ENCODE measurements at regions not wholly inside any gene's neighbourhood (a gene's known extent, or its start where the extent isn't known, plus 50 kb on each side); places are given as distances from the start of the nearest gene placed in this dataset.

DNA sequence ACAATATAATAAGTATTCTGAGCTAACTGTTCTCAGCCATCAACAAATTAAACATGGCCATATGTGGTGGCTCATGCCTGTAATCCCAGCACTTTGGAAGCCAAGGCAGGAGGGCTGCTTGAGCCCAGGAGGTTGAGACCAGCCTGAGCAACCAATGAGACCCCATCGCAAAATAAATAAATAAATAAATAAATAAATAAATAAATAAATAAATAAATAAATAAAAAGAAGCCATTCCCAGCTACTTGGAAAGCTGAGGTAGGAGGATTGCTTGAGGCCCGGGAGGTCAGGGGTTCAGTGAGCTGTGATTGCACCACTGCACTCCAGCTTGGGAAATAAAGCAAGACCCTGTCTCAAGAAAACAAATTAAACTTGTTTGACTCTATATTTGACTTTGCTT lies 1256.4 kb downstream of the EFNA5 start:
- H3K9me3 Mint-ChIP-seq = no peaks in the 10 kb centered on the region
- TF ChIP-seq, protein P1, sequence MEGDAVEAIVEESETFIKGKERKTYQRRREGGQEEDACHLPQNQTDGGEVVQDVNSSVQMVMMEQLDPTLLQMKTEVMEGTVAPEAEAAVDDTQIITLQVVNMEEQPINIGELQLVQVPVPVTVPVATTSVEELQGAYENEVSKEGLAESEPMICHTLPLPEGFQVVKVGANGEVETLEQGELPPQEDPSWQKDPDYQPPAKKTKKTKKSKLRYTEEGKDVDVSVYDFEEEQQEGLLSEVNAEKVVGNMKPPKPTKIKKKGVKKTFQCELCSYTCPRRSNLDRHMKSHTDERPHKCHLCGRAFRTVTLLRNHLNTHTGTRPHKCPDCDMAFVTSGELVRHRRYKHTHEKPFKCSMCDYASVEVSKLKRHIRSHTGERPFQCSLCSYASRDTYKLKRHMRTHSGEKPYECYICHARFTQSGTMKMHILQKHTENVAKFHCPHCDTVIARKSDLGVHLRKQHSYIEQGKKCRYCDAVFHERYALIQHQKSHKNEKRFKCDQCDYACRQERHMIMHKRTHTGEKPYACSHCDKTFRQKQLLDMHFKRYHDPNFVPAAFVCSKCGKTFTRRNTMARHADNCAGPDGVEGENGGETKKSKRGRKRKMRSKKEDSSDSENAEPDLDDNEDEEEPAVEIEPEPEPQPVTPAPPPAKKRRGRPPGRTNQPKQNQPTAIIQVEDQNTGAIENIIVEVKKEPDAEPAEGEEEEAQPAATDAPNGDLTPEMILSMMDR (conservative IDR thresholded peaks at IDR 0.05) = no peak
- H3K27me3 Mint-ChIP-seq (ENCODE audit: insufficient read depth) = no peaks in the 10 kb centered on the region
- H3K9ac ChIP-seq (ENCODE audit: extremely low read depth, low read length, poor library complexity, severe bottlenecking) = no peak overlapping the region
- no peaks in the 10 kb centered on the region for H3K36me3 Mint-ChIP-seq (ENCODE audit: low read depth)
- H3K4me1 Mint-ChIP-seq = no peaks in the 10 kb centered on the region
- no peak overlapping the region for H3K4me3 ChIP-seq (ENCODE audit: low read length)
- no peaks in the 10 kb centered on the region for H3K36me3 ChIP-seq (ENCODE audit: control insufficient read depth, insufficient read depth, low read length)
- H3K27ac Mint-ChIP-seq = no peak overlapping the region
- H3K27me3 ChIP-seq (ENCODE audit: control insufficient read depth, insufficient read depth, low read length, poor library complexity, severe bottlenecking) = no peaks in the 10 kb centered on the region
- no peaks in the 10 kb centered on the region for H3K4me1 ChIP-seq (ENCODE audit: control insufficient read depth, insufficient read depth, low read length)
- WGBS, 2 experiments (ENCODE audit: insufficient coverage in 1 of 2, insufficient read length in 1 of 2) = 80 to 93% methylated on average over 1 of the region's 2 CpGs
- no peak for DNase-seq
- no peak overlapping the region for H3K27ac ChIP-seq (ENCODE audit: low read depth, low read length)
- no peaks in the 10 kb centered on the region for H3K9me3 ChIP-seq (ENCODE audit: control insufficient read depth, low read length)
- no peak overlapping the region for H3K4me3 Mint-ChIP-seq

DNA sequence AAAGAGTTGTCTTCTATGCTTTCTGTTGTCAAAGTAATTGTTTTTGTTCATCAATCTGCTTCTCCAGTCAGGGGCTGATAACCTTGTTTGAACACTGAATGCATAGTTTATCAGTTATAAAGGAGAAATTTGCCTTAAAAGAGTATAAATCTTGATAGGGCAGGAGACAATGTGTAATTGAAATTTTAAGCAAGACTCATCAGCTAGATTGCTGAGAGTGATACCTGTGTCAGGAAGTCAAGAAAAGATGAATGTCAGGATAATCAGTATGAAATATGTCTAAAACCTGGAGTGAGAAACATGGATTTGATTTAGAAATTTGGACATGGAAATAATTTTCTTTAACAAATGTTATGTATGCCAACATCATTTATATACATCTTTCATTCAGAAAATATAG lies 1258.1 kb downstream of the EFNA5 start:
- Histone ChIP-seq H3K9ac (ENCODE audit: extremely low read depth, low read length, poor library complexity, severe bottlenecking) (no peak overlapping the region), H3K9me3 (ENCODE audit: control insufficient read depth, low read length) (no peaks in the 10 kb centered on the region), H3K4me3 (ENCODE audit: low read length) (no peak overlapping the region), H3K27ac (ENCODE audit: low read depth, low read length) (no peak overlapping the region), H3K36me3 (ENCODE audit: control insufficient read depth, insufficient read depth, low read length) (no peaks in the 10 kb centered on the region), H3K27me3 (ENCODE audit: control insufficient read depth, insufficient read depth, low read length, poor library complexity, severe bottlenecking) (no peaks in the 10 kb centered on the region), H3K4me1 (ENCODE audit: control insufficient read depth, insufficient read depth, low read length) (no peaks in the 10 kb centered on the region)
- H3K4me1 Mint-ChIP-seq = no peaks in the 10 kb centered on the region
- H3K36me3 Mint-ChIP-seq (ENCODE audit: low read depth) = no peaks in the 10 kb centered on the region
- H3K9me3 Mint-ChIP-seq = no peaks in the 10 kb centered on the region
- no peaks in the 10 kb centered on the region for H3K27me3 Mint-ChIP-seq (ENCODE audit: insufficient read depth)
- no peak overlapping the region for H3K27ac Mint-ChIP-seq
- H3K4me3 Mint-ChIP-seq = no peak overlapping the region
- TF ChIP-seq, protein P1 (conservative IDR thresholded peaks at IDR 0.05) = no peak
- DNase-seq = no peak

DNA sequence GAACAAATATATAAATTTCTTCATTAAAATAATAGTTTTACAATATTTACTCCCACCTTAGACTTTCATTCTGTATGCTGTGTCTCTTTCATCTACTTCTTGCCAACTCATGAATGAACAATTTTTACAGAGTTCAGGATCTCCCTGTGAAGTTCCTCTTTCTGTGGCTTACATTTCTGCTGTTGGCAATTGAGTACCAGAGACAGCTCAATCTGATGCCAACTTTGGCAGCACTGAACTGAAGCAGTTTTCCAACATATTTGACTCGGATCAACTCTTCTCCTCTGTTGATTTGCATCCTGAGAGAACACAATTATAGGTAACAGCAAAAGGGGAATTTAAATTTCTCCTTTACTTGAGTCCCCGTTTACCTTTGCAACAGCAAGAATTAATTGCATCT lies 1262.2 kb downstream of the EFNA5 start:
- Histone ChIP-seq H3K4me3 (ENCODE audit: low read length) (no peak overlapping the region), H3K27me3 (ENCODE audit: control insufficient read depth, insufficient read depth, low read length, poor library complexity, severe bottlenecking) (no peaks in the 10 kb centered on the region), H3K4me1 (ENCODE audit: control insufficient read depth, insufficient read depth, low read length) (no peaks in the 10 kb centered on the region), H3K27ac (ENCODE audit: low read depth, low read length) (no peak overlapping the region), H3K36me3 (ENCODE audit: control insufficient read depth, insufficient read depth, low read length) (no peaks in the 10 kb centered on the region), H3K9me3 (ENCODE audit: control insufficient read depth, low read length) (no peaks in the 10 kb centered on the region), H3K9ac (ENCODE audit: extremely low read depth, low read length, poor library complexity, severe bottlenecking) (no peak overlapping the region)
- TF ChIP-seq, protein P1 (conservative IDR thresholded peaks at IDR 0.05) = no peak
- H3K27ac Mint-ChIP-seq = no peak overlapping the region
- H3K36me3 Mint-ChIP-seq (ENCODE audit: low read depth) = no peaks in the 10 kb centered on the region
- DNase-seq = no peak
- H3K9me3 Mint-ChIP-seq = no peaks in the 10 kb centered on the region
- 87 to 94% methylated on average over 2 of the region's 2 CpGs for WGBS, 2 experiments (ENCODE audit: insufficient coverage in 1 of 2, insufficient read length in 1 of 2)
- H3K4me1 Mint-ChIP-seq = no peaks in the 10 kb centered on the region
- H3K27me3 Mint-ChIP-seq (ENCODE audit: insufficient read depth) = no peaks in the 10 kb centered on the region
- no peak overlapping the region for H3K4me3 Mint-ChIP-seq

Measured in endodermal cell (in vitro differentiated cells).